ENCODE measurements at regions not wholly inside any gene's neighbourhood (a gene's known extent, or its start where the extent isn't known, plus 50 kb on each side); places are given as distances from the start of the nearest gene placed in this dataset.

- TF ChIP-seq CTCF (IDR thresholded peaks at IDR 0.05; ENCODE audit: insufficient read depth, low read length, poor library complexity, severe bottlenecking) (no peak), EZH2phosphoT487 (conservative IDR thresholded peaks at IDR 0.05; ENCODE audit: low read length) (no peak)
Observed at GRCh38 chr5:121108725-121109124, 644.6 kb downstream of the PRR16 start.

Data from SU-DHL-6 (cell line).